Caco-2 (cell line): ENCODE measurements at regions not wholly inside any gene's neighbourhood (a gene's known extent, or its start where the extent isn't known, plus 50 kb on each side); places are given as distances from the start of the nearest gene placed in this dataset.

ENCODE experiments used
- BruUV-seq: library from RNA; stranded (reverse); fragments of 400-500 nt; replicated peaks from 2 replicates; lab custom pipeline; 2021; lab: Mats Ljungman, UMichigan
- CTCF ChIA-PET: fragments of 300-600 bp; sonication (Branson Sonifier 250); formaldehyde crosslinking; loops from one replicate; lab custom pipeline; 2022; ENCODE audit warnings: antibody characterized with exemption; lab: Charles Lee
- POLR2A ChIA-PET: fragments of 300-600 bp; sonication (Branson Sonifier 250); formaldehyde crosslinking; loops from one replicate; lab custom pipeline; 2022; ENCODE audit warnings: antibody characterized with exemption; lab: Charles Lee
- DNase-seq, 2 experiments: peaks; one replicate each; pipeline versions ENCODE4 v3.0.0 to v3.0.0-alpha.2; 2020 to 2022
- H3K27me3 ChIP-seq: replicated peaks from 2 replicates; pipeline ENCODE4 v1.6.0; 2011; ENCODE audit warnings: low read length; ENCODE audit not compliant: control insufficient read depth, insufficient read depth
- H3K36me3 ChIP-seq: 2 replicates; pipeline ENCODE4 v1.5.1; 2011; ENCODE audit warnings: low read length; ENCODE audit not compliant: control insufficient read depth, insufficient read depth
- H3K4me1 ChIP-seq: fragments of 250-450 bp; sonication (Bioruptor Pico); 2 replicates; pipeline ENCODE4 v1.5.1; 2020; ENCODE audit warnings: mild to moderate bottlenecking
- H3K4me3 ChIP-seq: 2 replicates; pipeline ENCODE4 v1.5.1; 2011; ENCODE audit warnings: low read depth, mild to moderate bottlenecking, control low read depth, low read length
- H3K9me3 ChIP-seq: fragments of 250-450 bp; sonication (Bioruptor Pico); 2 replicates; pipeline ENCODE4 v1.5.1; 2020; ENCODE audit warnings: mild to moderate bottlenecking, moderate library complexity
- H3K27ac Mint-ChIP-seq: one replicate; pipeline ENCODE4 v1.8.0; 2022; ENCODE audit warnings: mixed read lengths; ENCODE audit not compliant: unreplicated experiment
- H3K27me3 Mint-ChIP-seq: one replicate; pipeline ENCODE4 v1.8.0; 2022; ENCODE audit warnings: mixed read lengths; ENCODE audit not compliant: insufficient read depth, unreplicated experiment
- H3K36me3 Mint-ChIP-seq: one replicate; pipeline ENCODE4 v1.8.0; 2022; ENCODE audit warnings: mild to moderate bottlenecking, mixed read lengths; ENCODE audit not compliant: insufficient read depth, unreplicated experiment
- H3K4me1 Mint-ChIP-seq: one replicate; pipeline ENCODE4 v1.8.0; 2022; ENCODE audit warnings: low read depth, mixed read lengths; ENCODE audit not compliant: unreplicated experiment
- H3K4me3 Mint-ChIP-seq: one replicate; pipeline ENCODE4 v1.8.0; 2022; ENCODE audit warnings: mild to moderate bottlenecking, moderate library complexity, mixed read lengths; ENCODE audit not compliant: unreplicated experiment
- H3K9me3 Mint-ChIP-seq: one replicate; pipeline ENCODE4 v1.8.0; 2022; ENCODE audit warnings: mixed read lengths; ENCODE audit not compliant: unreplicated experiment
- intact Hi-C: fragments of 100-400 bp; cut with micrococcal nuclease; formaldehyde crosslinking; loops from one replicate; pipeline ENCODE4 v1.10.0; 2022; ENCODE audit not compliant: unreplicated experiment
- TF ChIP-seq, protein P1 (sequence below), 2 experiments: fragments of 200-600 bp in 1 of 2; IDR thresholded peaks; 1 replicate in 1 of 2; 2 replicates in 1 of 2; pipeline versions ENCODE4 v1.5.1 to v1.8.0; 2011 to 2022; ENCODE audit warnings: antibody characterized with exemption in 1 of 2, control low read depth in 1 of 2, inconsistent platforms in 1 of 2, low read depth in 1 of 2, low read length in 1 of 2, mild to moderate bottlenecking in 1 of 2, moderate library complexity in 1 of 2; ENCODE audit not compliant: insufficient read depth in 1 of 2, severe bottlenecking in 1 of 2, unreplicated experiment in 1 of 2

- H3K9me3 ChIP-seq, result no peaks in the 10 kb centered on the region
- intact Hi-C loops, result no loop called here
- POLR2A ChIA-PET, result no interaction called here
- Mint-ChIP-seq H3K4me1 (no peaks in the 10 kb centered on the region), H3K9me3 (no peaks in the 10 kb centered on the region), H3K36me3 (no peaks in the 10 kb centered on the region), H3K4me3 (no peak overlapping the region), H3K27me3 (peaks cover 3% of the 10 kb centered on the region), H3K27ac (no peak overlapping the region)
- no peak overlapping the region for H3K4me3 ChIP-seq
- DNase-seq, result no peak
- CTCF ChIA-PET, result no interaction called here
- no peaks in the 10 kb centered on the region for H3K4me1 ChIP-seq
- H3K36me3 ChIP-seq, result no peaks in the 10 kb centered on the region
- no peaks in the 10 kb centered on the region for H3K27me3 ChIP-seq
- no TSS peak for BruUV-seq
- TF ChIP-seq, protein P1, sequence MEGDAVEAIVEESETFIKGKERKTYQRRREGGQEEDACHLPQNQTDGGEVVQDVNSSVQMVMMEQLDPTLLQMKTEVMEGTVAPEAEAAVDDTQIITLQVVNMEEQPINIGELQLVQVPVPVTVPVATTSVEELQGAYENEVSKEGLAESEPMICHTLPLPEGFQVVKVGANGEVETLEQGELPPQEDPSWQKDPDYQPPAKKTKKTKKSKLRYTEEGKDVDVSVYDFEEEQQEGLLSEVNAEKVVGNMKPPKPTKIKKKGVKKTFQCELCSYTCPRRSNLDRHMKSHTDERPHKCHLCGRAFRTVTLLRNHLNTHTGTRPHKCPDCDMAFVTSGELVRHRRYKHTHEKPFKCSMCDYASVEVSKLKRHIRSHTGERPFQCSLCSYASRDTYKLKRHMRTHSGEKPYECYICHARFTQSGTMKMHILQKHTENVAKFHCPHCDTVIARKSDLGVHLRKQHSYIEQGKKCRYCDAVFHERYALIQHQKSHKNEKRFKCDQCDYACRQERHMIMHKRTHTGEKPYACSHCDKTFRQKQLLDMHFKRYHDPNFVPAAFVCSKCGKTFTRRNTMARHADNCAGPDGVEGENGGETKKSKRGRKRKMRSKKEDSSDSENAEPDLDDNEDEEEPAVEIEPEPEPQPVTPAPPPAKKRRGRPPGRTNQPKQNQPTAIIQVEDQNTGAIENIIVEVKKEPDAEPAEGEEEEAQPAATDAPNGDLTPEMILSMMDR (IDR thresholded peaks at IDR 0.05; ENCODE audit: insufficient read depth in 1 of 2, low read depth in 1 of 2, low read length in 1 of 2, severe bottlenecking in 1 of 2, unreplicated experiment in 1 of 2), result no peak
Measured at GRCh38 chr3:147680837-147681483, 271.8 kb downstream of the ZIC1 start.

- intact Hi-C loops, result no loop called here
Measured at GRCh38 chr3:147688868-147689267, 279.7 kb downstream of the ZIC1 start.

GRCh38 chr3:147699175-147699838 is 290.1 kb downstream of the ZIC1 start:
- Mint-ChIP-seq H3K36me3 (no peaks in the 10 kb centered on the region), H3K27ac (no peak overlapping the region), H3K4me3 (no peak overlapping the region), H3K4me1 (no peaks in the 10 kb centered on the region), H3K27me3 (no peaks in the 10 kb centered on the region), H3K9me3 (no peaks in the 10 kb centered on the region)
- Histone ChIP-seq H3K36me3 (no peaks in the 10 kb centered on the region), H3K27me3 (no peaks in the 10 kb centered on the region), H3K9me3 (no peaks in the 10 kb centered on the region), H3K4me3 (no peak overlapping the region), H3K4me1 (no peaks in the 10 kb centered on the region)
- no TSS peak for BruUV-seq
- no peak for DNase-seq
- CTCF ChIA-PET, result no interaction called here
- POLR2A ChIA-PET, result no interaction called here
- intact Hi-C loops, result no loop called here
- TF ChIP-seq, protein P1 (IDR thresholded peaks at IDR 0.05; ENCODE audit: insufficient read depth in 1 of 2, low read depth in 1 of 2, low read length in 1 of 2, severe bottlenecking in 1 of 2, unreplicated experiment in 1 of 2), result no peak

More at GRCh38 chr3:147688868-147689267, 279.7 kb downstream of the ZIC1 start:
- Mint-ChIP-seq H3K36me3 (no peaks in the 10 kb centered on the region), H3K4me1 (no peaks in the 10 kb centered on the region), H3K4me3 (no peak overlapping the region), H3K27ac (no peak overlapping the region), H3K27me3 (peaks cover 3% of the 10 kb centered on the region), H3K9me3 (no peaks in the 10 kb centered on the region)
- ChIA-PET CTCF (no interaction called here), POLR2A (no interaction called here)
- Histone ChIP-seq H3K9me3 (no peaks in the 10 kb centered on the region), H3K4me1 (no peaks in the 10 kb centered on the region), H3K36me3 (no peaks in the 10 kb centered on the region), H3K27me3 (no peaks in the 10 kb centered on the region), H3K4me3 (no peak overlapping the region)
- DNase-seq, result no peak
- no TSS peak for BruUV-seq
- TF ChIP-seq, protein P1 (IDR thresholded peaks at IDR 0.05; ENCODE audit: insufficient read depth in 1 of 2, low read depth in 1 of 2, low read length in 1 of 2, severe bottlenecking in 1 of 2, unreplicated experiment in 1 of 2), result peak in 1 of 2 experiments; percentile 9
